ENCODE measurements at regions not wholly inside any gene's neighbourhood (a gene's known extent, or its start where the extent isn't known, plus 50 kb on each side); places are given as distances from the start of the nearest gene placed in this dataset.

GRCh38 chr5:56330167-56330566 lies 97.0 kb upstream of the ANKRD55 start:
- Histone ChIP-seq H3K9me3 (no peaks in the 10 kb centered on the region), H3K4me1 (replicated peaks) (no peaks in the 10 kb centered on the region), H3K4me3 (no peak overlapping the region), H3K36me3 (no peaks in the 10 kb centered on the region), H3K27me3 (replicated peaks; ENCODE audit: insufficient read depth) (no peaks in the 10 kb centered on the region), H3K27ac (no peak overlapping the region)
- no peak for DNase-seq (ENCODE audit: low spot score)
- intact Hi-C loops (cut with DNase I): no loop called here
- TF ChIP-seq POLR2AphosphoS5 (IDR thresholded peaks at IDR 0.05) (no peak), POLR2A (IDR thresholded peaks at IDR 0.05) (no peak), CTCF (IDR thresholded peaks at IDR 0.05) (no peak)
- WGBS: 87% methylated on average over 2 of the region's 2 CpGs

GRCh38 chr5:56329652-56330051 lies 96.5 kb upstream of the ANKRD55 start:
- WGBS: 83% methylated on average over 3 of the region's 3 CpGs
- Histone ChIP-seq H3K36me3 (no peaks in the 10 kb centered on the region), H3K9me3 (no peaks in the 10 kb centered on the region), H3K4me3 (no peak overlapping the region), H3K27me3 (replicated peaks; ENCODE audit: insufficient read depth) (no peaks in the 10 kb centered on the region), H3K27ac (no peak overlapping the region), H3K4me1 (replicated peaks) (no peaks in the 10 kb centered on the region)
- intact Hi-C loops (cut with DNase I): no loop called here
- TF ChIP-seq CTCF (IDR thresholded peaks at IDR 0.05) (no peak), POLR2A (IDR thresholded peaks at IDR 0.05) (no peak), POLR2AphosphoS5 (IDR thresholded peaks at IDR 0.05) (no peak)
- DNase-seq (ENCODE audit: low spot score): no peak

- 57% methylated on average over 3 of the region's 3 CpGs for WGBS
- no peak for DNase-seq (ENCODE audit: low spot score)
- Histone ChIP-seq H3K9me3 (no peaks in the 10 kb centered on the region), H3K4me3 (no peak overlapping the region), H3K4me1 (replicated peaks) (no peaks in the 10 kb centered on the region), H3K36me3 (no peaks in the 10 kb centered on the region), H3K27ac (no peak overlapping the region), H3K27me3 (replicated peaks; ENCODE audit: insufficient read depth) (no peaks in the 10 kb centered on the region)
- TF ChIP-seq POLR2A (IDR thresholded peaks at IDR 0.05) (no peak), CTCF (IDR thresholded peaks at IDR 0.05) (no peak), POLR2AphosphoS5 (IDR thresholded peaks at IDR 0.05) (no peak)
- intact Hi-C loops (cut with DNase I): no loop called here
Observed at GRCh38 chr5:56328753-56329560, 95.8 kb upstream of the ANKRD55 start.

GRCh38 chr5:56327809-56328208 lies 94.7 kb upstream of the ANKRD55 start:
- no peak overlapping the region for H3K27ac ChIP-seq
- no peak overlapping the region for H3K4me3 ChIP-seq
- WGBS: 76% methylated on average over 6 of the region's 6 CpGs
- no peak for DNase-seq (ENCODE audit: low spot score)
- H3K9me3 ChIP-seq: no peaks in the 10 kb centered on the region
- no peak for TF ChIP-seq POLR2AphosphoS5 (IDR thresholded peaks at IDR 0.05)
- no peak for TF ChIP-seq CTCF (IDR thresholded peaks at IDR 0.05)
- no peak for TF ChIP-seq POLR2A (IDR thresholded peaks at IDR 0.05)
- H3K27me3 ChIP-seq (replicated peaks; ENCODE audit: insufficient read depth): no peaks in the 10 kb centered on the region
- no peaks in the 10 kb centered on the region for H3K4me1 ChIP-seq (replicated peaks)
- intact Hi-C loops (cut with DNase I): no loop called here
- H3K36me3 ChIP-seq: no peaks in the 10 kb centered on the region

- intact Hi-C loops (cut with DNase I): no loop called here
- Histone ChIP-seq H3K4me1 (replicated peaks) (no peaks in the 10 kb centered on the region), H3K27ac (no peak overlapping the region), H3K27me3 (replicated peaks; ENCODE audit: insufficient read depth) (no peaks in the 10 kb centered on the region), H3K4me3 (no peak overlapping the region), H3K9me3 (no peaks in the 10 kb centered on the region), H3K36me3 (no peaks in the 10 kb centered on the region)
- whole genome bisulfite sequencing: 100% methylated on average over 3 of the region's 3 CpGs
- no peak for DNase-seq (ENCODE audit: low spot score)
- TF ChIP-seq CTCF (IDR thresholded peaks at IDR 0.05) (no peak), POLR2A (IDR thresholded peaks at IDR 0.05) (no peak), POLR2AphosphoS5 (IDR thresholded peaks at IDR 0.05) (no peak)
Observed at GRCh38 chr5:56326770-56327169, 93.6 kb upstream of the ANKRD55 start.

All from prostate gland (tissue), 2 donors.